ENCODE measurements at regions not wholly inside any gene's neighbourhood (a gene's known extent, or its start where the extent isn't known, plus 50 kb on each side); places are given as distances from the start of the nearest gene placed in this dataset.

- H3K36me3 Mint-ChIP-seq (ENCODE audit: insufficient read depth, unreplicated experiment), result peaks cover 10% of the 10 kb centered on the region
- H3K4me1 Mint-ChIP-seq (ENCODE audit: low read depth, unreplicated experiment), result no peaks in the 10 kb centered on the region
- no peak for TF ChIP-seq CTCF (IDR thresholded peaks at IDR 0.05; ENCODE audit: insufficient read depth in 1 of 2, low read depth in 1 of 2, low read length in 1 of 2, severe bottlenecking in 1 of 2, unreplicated experiment in 1 of 2)
- no peak overlapping the region for H3K27ac Mint-ChIP-seq (ENCODE audit: unreplicated experiment)
- H3K36me3 ChIP-seq (ENCODE audit: control insufficient read depth, insufficient read depth, low read length), result no peaks in the 10 kb centered on the region
- no peak overlapping the region for H3K4me3 ChIP-seq (ENCODE audit: low read depth, low read length)
- no peak for DNase-seq
- no peaks in the 10 kb centered on the region for H3K27me3 ChIP-seq (replicated peaks; ENCODE audit: control insufficient read depth, insufficient read depth, low read length)
- no TSS peak for BruUV-seq (replicated peaks)
- H3K9me3 ChIP-seq, result no peaks in the 10 kb centered on the region
- ChIA-PET CTCF (interaction anchor here (1.1 kb wide), 1 partner anchor 606 kb away, joined by 3 read pairs; no protein-coding TSS in a partner anchor), POLR2A (no interaction called here)
- intact Hi-C loops (cut with micrococcal nuclease; ENCODE audit: unreplicated experiment), result no loop called here
- H3K9me3 Mint-ChIP-seq (ENCODE audit: unreplicated experiment), result no peaks in the 10 kb centered on the region
- no peak overlapping the region for H3K4me3 Mint-ChIP-seq (ENCODE audit: unreplicated experiment)
- H3K4me1 ChIP-seq, result no peaks in the 10 kb centered on the region
- no peaks in the 10 kb centered on the region for H3K27me3 Mint-ChIP-seq (ENCODE audit: insufficient read depth, unreplicated experiment)
Observed at GRCh38 chr18:55841314-55841713, 253.3 kb upstream of the TCF4 start.

GRCh38 chr18:55840601-55841170, 252.7 kb upstream of the TCF4 start:
- H3K9me3 Mint-ChIP-seq (ENCODE audit: unreplicated experiment), result no peaks in the 10 kb centered on the region
- Histone ChIP-seq H3K9me3 (no peaks in the 10 kb centered on the region), H3K4me3 (ENCODE audit: low read depth, low read length) (no peak overlapping the region), H3K4me1 (no peaks in the 10 kb centered on the region), H3K27me3 (replicated peaks; ENCODE audit: control insufficient read depth, insufficient read depth, low read length) (no peaks in the 10 kb centered on the region), H3K36me3 (ENCODE audit: control insufficient read depth, insufficient read depth, low read length) (no peaks in the 10 kb centered on the region)
- H3K4me1 Mint-ChIP-seq (ENCODE audit: low read depth, unreplicated experiment), result no peaks in the 10 kb centered on the region
- H3K36me3 Mint-ChIP-seq (ENCODE audit: insufficient read depth, unreplicated experiment), result peaks cover 10% of the 10 kb centered on the region
- no TSS peak for BruUV-seq (replicated peaks)
- ChIA-PET CTCF (interaction anchor here (1.1 kb wide), 1 partner anchor 606 kb away, joined by 3 read pairs; no protein-coding TSS in a partner anchor), POLR2A (no interaction called here)
- H3K4me3 Mint-ChIP-seq (ENCODE audit: unreplicated experiment), result no peak overlapping the region
- no peak overlapping the region for H3K27ac Mint-ChIP-seq (ENCODE audit: unreplicated experiment)
- H3K27me3 Mint-ChIP-seq (ENCODE audit: insufficient read depth, unreplicated experiment), result no peaks in the 10 kb centered on the region
- intact Hi-C loops (cut with micrococcal nuclease; ENCODE audit: unreplicated experiment), result no loop called here
- no peak for TF ChIP-seq CTCF (IDR thresholded peaks at IDR 0.05; ENCODE audit: insufficient read depth in 1 of 2, low read depth in 1 of 2, low read length in 1 of 2, severe bottlenecking in 1 of 2, unreplicated experiment in 1 of 2)
- no peak for DNase-seq

- Mint-ChIP-seq H3K27me3 (ENCODE audit: insufficient read depth, unreplicated experiment) (no peaks in the 10 kb centered on the region), H3K4me1 (ENCODE audit: low read depth, unreplicated experiment) (no peaks in the 10 kb centered on the region), H3K36me3 (ENCODE audit: insufficient read depth, unreplicated experiment) (peaks cover 15% of the 10 kb centered on the region), H3K4me3 (ENCODE audit: unreplicated experiment) (no peak overlapping the region), H3K27ac (ENCODE audit: unreplicated experiment) (no peak overlapping the region), H3K9me3 (ENCODE audit: unreplicated experiment) (no peaks in the 10 kb centered on the region)
- intact Hi-C loops (cut with micrococcal nuclease; ENCODE audit: unreplicated experiment), result no loop called here
- ChIA-PET CTCF (no interaction called here), POLR2A (no interaction called here)
- no peak for TF ChIP-seq CTCF (IDR thresholded peaks at IDR 0.05; ENCODE audit: insufficient read depth in 1 of 2, low read depth in 1 of 2, low read length in 1 of 2, severe bottlenecking in 1 of 2, unreplicated experiment in 1 of 2)
- no peak for DNase-seq
- no peaks in the 10 kb centered on the region for H3K9me3 ChIP-seq
- H3K27me3 ChIP-seq (replicated peaks; ENCODE audit: control insufficient read depth, insufficient read depth, low read length), result no peaks in the 10 kb centered on the region
- BruUV-seq (replicated peaks), result no TSS peak
- no peaks in the 10 kb centered on the region for H3K4me1 ChIP-seq
- no peaks in the 10 kb centered on the region for H3K36me3 ChIP-seq (ENCODE audit: control insufficient read depth, insufficient read depth, low read length)
- H3K4me3 ChIP-seq (ENCODE audit: low read depth, low read length), result no peak overlapping the region
Observed at GRCh38 chr18:55839343-55839742, 251.4 kb upstream of the TCF4 start.

All from Caco-2 (cell line).